ENCODE measurements at regions not wholly inside any gene's neighbourhood (a gene's known extent, or its start where the extent isn't known, plus 50 kb on each side); places are given as distances from the start of the nearest gene placed in this dataset.

GRCh38 chr12:97038131-97038530, 131.1 kb downstream of the NEDD1 start:
- H3K4me1 ChIP-seq (ENCODE audit: low read depth, poor library complexity, severe bottlenecking) = no peaks in the 10 kb centered on the region
- H2AFZ ChIP-seq (ENCODE audit: low read depth) = no peak overlapping the region
- H4K20me1 ChIP-seq (ENCODE audit: insufficient read depth) = no peaks in the 10 kb centered on the region
- no peaks in the 10 kb centered on the region for H3K27me3 ChIP-seq (ENCODE audit: insufficient read depth, low read depth)
- H3K4me3 ChIP-seq (IDR thresholded peaks at IDR 0.05; ENCODE audit: insufficient read depth, low read depth, low read length) = no peak overlapping the region
- no peak overlapping the region for H3K27ac ChIP-seq
- no peaks in the 10 kb centered on the region for H3K36me3 ChIP-seq (ENCODE audit: insufficient read depth)
- H3K79me2 ChIP-seq (ENCODE audit: insufficient read depth, low read depth) = no peaks in the 10 kb centered on the region
- TF ChIP-seq CTCF (conservative IDR thresholded peaks at IDR 0.05; ENCODE audit: low read depth, low read length) = no peak
- H3K9ac ChIP-seq = no peak overlapping the region
- H3K4me2 ChIP-seq = no peak overlapping the region

GRCh38 chr12:97038834-97039233, 131.8 kb downstream of the NEDD1 start:
- Histone ChIP-seq H3K4me2 (no peak overlapping the region), H2AFZ (ENCODE audit: low read depth) (no peak overlapping the region), H4K20me1 (ENCODE audit: insufficient read depth) (no peaks in the 10 kb centered on the region), H3K79me2 (ENCODE audit: insufficient read depth, low read depth) (no peaks in the 10 kb centered on the region), H3K4me3 (IDR thresholded peaks at IDR 0.05; ENCODE audit: insufficient read depth, low read depth, low read length) (no peak overlapping the region), H3K27ac (no peak overlapping the region), H3K36me3 (ENCODE audit: insufficient read depth) (no peaks in the 10 kb centered on the region), H3K27me3 (ENCODE audit: insufficient read depth, low read depth) (no peaks in the 10 kb centered on the region), H3K9ac (no peak overlapping the region), H3K4me1 (ENCODE audit: low read depth, poor library complexity, severe bottlenecking) (no peaks in the 10 kb centered on the region)
- TF ChIP-seq CTCF (conservative IDR thresholded peaks at IDR 0.05; ENCODE audit: low read depth, low read length) = no peak

GRCh38 chr12:97046901-97047300, 139.8 kb downstream of the NEDD1 start:
- Histone ChIP-seq H3K36me3 (ENCODE audit: insufficient read depth) (no peaks in the 10 kb centered on the region), H3K79me2 (ENCODE audit: insufficient read depth, low read depth) (no peaks in the 10 kb centered on the region), H3K9ac (no peak overlapping the region), H3K4me3 (IDR thresholded peaks at IDR 0.05; ENCODE audit: insufficient read depth, low read depth, low read length) (no peak overlapping the region), H3K4me2 (no peak overlapping the region), H2AFZ (ENCODE audit: low read depth) (no peak overlapping the region), H3K4me1 (ENCODE audit: low read depth, poor library complexity, severe bottlenecking) (no peaks in the 10 kb centered on the region), H3K27ac (no peak overlapping the region), H3K27me3 (ENCODE audit: insufficient read depth, low read depth) (no peaks in the 10 kb centered on the region), H4K20me1 (ENCODE audit: insufficient read depth) (no peaks in the 10 kb centered on the region)
- TF ChIP-seq CTCF (conservative IDR thresholded peaks at IDR 0.05; ENCODE audit: low read depth, low read length) = no peak

GRCh38 chr12:97047361-97047760, 140.3 kb downstream of the NEDD1 start:
- no peak for TF ChIP-seq CTCF (conservative IDR thresholded peaks at IDR 0.05; ENCODE audit: low read depth, low read length)
- H3K9ac ChIP-seq = no peak overlapping the region
- no peaks in the 10 kb centered on the region for H3K36me3 ChIP-seq (ENCODE audit: insufficient read depth)
- no peak overlapping the region for H3K4me2 ChIP-seq
- H3K27ac ChIP-seq = no peak overlapping the region
- no peak overlapping the region for H2AFZ ChIP-seq (ENCODE audit: low read depth)
- H3K27me3 ChIP-seq (ENCODE audit: insufficient read depth, low read depth) = no peaks in the 10 kb centered on the region
- no peaks in the 10 kb centered on the region for H4K20me1 ChIP-seq (ENCODE audit: insufficient read depth)
- no peak overlapping the region for H3K4me3 ChIP-seq (IDR thresholded peaks at IDR 0.05; ENCODE audit: insufficient read depth, low read depth, low read length)
- no peaks in the 10 kb centered on the region for H3K79me2 ChIP-seq (ENCODE audit: insufficient read depth, low read depth)
- H3K4me1 ChIP-seq (ENCODE audit: low read depth, poor library complexity, severe bottlenecking) = no peaks in the 10 kb centered on the region
